Left renal cortex interstitium (tissue), 4 donors: ENCODE measurements at regions not wholly inside any gene's neighbourhood (a gene's known extent, or its start where the extent isn't known, plus 50 kb on each side); places are given as distances from the start of the nearest gene placed in this dataset.

ENCODE experiments used
- DNase-seq, 4 donors: peaks; one replicate each; pipeline ENCODE4 v3.0.0-alpha.2; 2013; ENCODE audit warnings: low read depth in 4 of 4, low spot score in 2 of 4, missing footprints in 1 of 4

DNA sequence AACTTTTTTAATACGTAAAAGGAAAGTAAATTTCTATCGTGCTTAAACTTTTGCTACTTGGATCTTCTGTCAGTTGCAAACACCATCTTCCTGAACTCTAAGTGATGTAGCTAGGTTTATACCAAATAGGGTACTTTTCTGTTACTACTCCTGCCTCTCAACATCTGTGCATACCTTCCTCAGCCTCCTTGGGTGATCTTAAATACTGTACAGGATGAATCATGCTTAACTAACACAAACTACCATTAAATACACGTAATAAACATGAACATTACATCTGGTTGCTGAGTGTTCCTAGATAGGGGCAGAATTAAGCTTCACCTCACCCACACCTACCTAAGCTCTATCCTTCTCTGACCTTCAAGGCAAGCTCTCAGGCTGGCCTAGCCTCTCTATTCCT lies 398.0 kb downstream of the TXNL1 start:
- DNase-seq = no peak

DNA sequence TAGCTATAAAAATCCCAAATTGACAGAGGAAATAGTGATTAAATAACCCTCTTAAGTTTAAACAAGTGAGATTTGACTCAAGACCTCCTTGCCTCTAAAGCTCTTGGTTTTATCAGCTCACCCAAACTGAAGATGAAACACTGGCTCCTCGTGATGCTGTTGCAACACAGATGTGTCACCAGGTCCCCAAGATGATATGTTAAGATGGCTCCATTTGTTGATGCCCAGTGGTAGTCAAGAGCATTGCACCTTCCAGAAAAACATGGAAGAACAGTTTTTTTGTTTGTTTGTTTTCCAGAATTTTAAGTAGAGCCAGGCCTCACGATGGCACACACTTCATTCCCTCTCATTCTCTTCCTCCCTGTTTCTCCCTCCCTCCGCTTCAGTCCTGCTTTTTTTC lies 399.8 kb downstream of the TXNL1 start:
- DNase-seq = no peak

GRCh38 chr18:56235481-56236013 lies 402.8 kb downstream of the TXNL1 start:
- peak in 1 of 4 donors; percentile 9 for DNase-seq

DNA sequence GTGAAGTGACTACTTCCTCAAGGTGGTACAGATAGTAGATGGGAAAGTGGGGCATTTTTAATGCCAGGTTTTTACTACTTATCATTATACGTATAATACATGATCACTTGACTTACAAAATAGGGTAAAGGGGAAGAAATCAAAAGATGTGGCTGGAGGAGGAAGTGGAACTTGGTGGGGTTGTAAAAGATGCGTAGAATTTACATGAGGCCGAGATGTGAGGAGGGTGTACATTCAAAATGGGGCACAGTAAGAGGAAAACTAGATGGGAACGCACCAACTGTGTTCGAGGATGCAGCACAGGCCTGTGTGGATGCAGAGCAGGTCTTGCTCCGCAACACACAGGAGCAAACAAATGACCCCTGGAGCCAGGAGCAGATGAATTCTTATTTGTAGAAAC lies 403.3 kb downstream of the TXNL1 start:
- DNase-seq = no peak

DNA sequence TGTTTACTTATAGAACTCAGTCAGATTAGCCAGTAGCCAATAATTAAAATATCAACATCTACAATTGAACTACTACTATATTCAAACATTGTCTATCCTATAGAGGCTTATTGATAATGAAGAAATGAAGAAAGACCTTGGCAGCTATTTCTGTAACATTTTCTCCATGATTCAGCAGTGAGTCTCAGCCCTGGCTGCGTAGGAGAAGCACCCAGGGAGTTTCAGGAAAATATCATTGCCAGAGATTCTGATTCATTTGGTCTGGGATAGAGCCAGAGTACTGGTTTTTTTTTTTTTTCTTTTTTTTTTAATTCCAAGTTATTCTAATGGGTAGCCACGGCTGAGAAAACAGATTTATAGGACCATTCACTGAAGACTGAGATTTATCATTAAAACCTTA lies 404.8 kb downstream of the TXNL1 start:
- no peak for DNase-seq

DNA sequence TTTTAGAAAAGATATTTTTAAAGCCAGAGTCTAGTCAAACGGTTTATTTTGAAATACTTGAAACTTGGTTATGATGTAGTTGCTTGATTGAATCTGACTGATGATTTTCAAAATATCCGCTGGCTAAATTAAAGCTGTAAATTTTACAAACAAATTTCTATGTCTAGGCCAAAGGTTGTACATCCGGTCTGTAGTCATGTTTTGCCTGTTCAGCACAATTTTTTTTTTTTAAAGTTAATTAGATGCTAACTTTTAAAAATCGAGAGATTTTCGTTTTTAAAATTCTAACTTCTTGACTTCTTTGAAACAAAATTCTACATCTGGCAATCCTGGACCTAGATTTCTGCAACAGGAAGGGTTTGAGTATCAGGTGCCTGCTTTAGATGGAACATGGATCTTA lies 412.4 kb downstream of the TXNL1 start:
- no peak for DNase-seq

DNA sequence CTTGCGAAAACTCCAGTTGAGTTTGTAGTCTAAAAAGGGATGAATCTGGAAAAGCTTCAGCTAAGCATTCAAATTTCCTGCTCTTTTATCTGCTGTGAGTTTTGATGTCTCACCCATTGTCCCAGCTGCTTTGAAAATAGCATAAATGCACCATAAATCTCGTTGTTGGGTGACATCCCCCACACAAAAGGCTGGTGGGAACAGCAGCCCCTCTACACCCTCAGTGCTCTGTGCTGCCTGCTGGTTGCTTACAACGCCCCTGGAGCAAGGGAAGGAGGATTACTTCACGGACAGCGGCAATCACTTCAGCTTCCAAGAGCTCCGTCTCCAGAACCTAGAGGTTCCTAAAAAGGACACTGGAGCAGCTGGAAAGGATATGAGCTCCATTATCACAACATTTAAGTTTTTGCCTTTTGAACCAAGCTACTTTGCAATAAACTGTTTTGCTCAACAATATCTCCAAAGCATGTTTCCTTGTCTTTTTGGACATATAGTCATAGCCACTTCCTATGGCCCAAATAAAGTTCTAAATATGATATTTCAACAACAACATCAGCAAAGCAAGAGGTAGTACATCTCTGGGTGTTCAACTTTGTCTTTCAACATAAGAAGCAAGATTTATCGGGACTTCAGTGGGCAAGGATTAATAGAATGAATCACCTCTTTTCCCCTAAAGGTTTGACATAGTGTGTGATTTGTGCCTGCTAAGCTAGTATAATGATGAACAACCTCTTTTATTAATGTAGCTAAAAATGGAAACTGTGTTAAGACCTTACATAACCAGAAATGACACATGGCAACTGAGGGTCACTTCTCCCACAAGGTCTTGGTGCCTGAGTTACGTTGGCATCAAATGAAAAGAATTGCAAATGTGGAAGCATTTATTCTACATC lies 413.5 kb downstream of the TXNL1 start:
- no peak for DNase-seq

DNA sequence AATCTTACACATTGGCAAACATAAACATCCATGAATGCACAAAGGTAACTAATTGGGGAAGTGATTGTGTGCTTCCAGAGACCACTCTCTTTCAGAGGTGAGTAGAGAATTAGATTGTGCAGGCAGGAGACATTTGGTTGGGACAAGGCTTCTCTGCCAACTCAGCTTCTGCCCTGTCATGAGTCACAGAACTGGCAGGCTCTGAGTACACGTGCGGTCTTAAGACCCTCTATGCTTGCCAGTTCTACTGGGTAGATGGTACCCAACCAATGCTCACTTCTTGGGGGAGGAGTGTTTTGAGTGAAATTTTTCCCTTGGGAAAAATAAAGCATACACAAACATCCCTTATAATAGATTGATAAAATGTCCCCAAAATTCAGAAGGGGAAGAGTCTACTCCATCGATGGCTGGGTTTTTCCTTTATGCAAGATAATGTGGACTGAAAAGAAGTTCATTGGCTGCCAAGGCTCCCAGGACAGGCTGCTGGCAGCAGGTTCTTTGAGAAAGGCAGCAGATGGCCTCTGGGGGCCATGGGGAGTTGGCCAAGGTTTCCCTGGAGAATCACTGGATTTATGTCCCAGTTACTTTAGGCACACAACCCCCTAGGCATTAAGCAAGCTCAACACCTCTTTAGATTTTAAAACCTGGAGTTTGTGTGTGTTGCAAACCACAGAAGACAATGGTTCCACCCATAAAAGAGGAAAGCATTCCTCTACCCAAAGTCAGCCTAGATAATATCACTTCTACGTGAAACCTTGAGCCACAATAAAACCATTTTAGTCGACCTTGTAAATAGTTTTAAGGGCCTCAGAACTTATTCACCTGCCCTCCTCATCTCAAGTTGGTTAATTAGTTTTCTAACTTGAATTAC lies 417.0 kb downstream of the TXNL1 start:
- DNase-seq = no peak

GRCh38 chr18:56217406-56217805 lies 421.0 kb downstream of the TXNL1 start:
- no peak for DNase-seq

- DNase-seq = no peak
Observed at GRCh38 chr18:56214706-56215105, 423.7 kb downstream of the TXNL1 start.

- DNase-seq = no peak
Observed at GRCh38 chr18:56210520-56210919, 427.9 kb downstream of the TXNL1 start.

- no peak for DNase-seq
Observed at GRCh38 chr18:56207989-56208388, 430.4 kb downstream of the TXNL1 start.

DNA sequence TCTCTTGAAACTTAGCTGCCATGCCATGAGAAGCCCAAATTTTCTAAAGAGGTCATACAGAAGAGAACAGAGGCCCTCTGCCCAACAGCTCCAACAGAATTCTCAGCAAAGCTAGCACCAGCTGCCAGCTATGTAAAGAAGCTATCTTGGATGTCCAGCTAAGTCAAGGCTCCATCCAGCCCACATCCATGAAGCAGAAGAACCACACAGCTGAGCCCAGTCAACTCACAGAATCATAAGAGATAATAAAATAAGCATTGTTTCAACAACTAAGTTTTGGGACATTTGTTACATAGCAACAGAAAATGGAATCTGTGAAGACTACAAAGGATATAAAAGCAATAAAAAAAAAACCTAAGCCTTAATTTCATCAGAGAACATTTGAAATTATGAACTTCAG lies 434.3 kb downstream of the TXNL1 start:
- DNase-seq = no peak

DNA sequence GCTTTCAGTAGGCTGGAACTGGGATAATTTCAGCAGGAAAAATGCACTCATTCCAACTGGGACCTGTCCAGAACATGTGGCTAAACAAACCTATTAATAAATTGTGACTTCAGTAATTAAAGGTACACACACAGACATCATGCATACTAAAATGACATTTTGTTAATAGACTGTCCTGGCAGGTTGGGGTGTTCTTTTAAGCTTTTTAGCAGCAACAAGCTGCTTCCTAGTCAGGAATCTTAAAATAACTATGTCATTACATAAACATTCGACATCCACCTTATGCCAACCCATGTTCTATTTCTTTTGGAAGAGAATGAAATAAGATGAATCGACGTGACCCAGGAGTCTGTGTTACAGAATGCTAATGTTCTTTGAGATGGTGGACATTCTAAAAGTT lies 435.7 kb downstream of the TXNL1 start:
- no peak for DNase-seq

DNA sequence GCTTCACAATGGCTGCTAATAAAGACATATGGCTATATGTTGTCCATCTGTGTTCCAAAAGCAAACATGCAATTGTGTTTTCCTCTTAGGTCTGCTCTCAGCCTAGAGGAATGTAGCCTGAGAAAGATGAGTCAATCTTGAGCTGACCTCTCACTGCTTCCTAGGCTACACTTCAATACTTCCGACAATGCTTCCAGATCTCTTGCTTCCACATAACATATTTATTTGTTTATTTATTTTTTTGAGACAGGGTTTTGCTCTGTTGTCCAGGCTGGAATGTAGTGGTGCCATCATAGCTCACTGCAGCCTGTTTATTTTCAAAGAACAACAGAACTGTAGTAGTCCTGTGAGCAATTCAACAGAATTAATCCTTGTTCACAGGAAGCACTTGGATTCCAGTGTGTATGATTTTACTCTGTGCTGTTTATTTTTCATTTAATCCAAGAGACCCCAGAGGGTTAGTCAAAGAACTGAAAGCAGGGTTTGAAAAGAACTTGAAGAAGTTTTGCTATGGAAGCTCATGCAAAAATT lies 437.9 kb downstream of the TXNL1 start:
- no peak for DNase-seq

- no peak for DNase-seq
Observed at GRCh38 chr18:56199580-56200330, 438.6 kb downstream of the TXNL1 start.

GRCh38 chr18:56197241-56197859 lies 441.0 kb downstream of the TXNL1 start:
- no peak for DNase-seq

- DNase-seq = no peak
Observed at GRCh38 chr18:56196495-56197225, 441.7 kb downstream of the TXNL1 start.

DNA sequence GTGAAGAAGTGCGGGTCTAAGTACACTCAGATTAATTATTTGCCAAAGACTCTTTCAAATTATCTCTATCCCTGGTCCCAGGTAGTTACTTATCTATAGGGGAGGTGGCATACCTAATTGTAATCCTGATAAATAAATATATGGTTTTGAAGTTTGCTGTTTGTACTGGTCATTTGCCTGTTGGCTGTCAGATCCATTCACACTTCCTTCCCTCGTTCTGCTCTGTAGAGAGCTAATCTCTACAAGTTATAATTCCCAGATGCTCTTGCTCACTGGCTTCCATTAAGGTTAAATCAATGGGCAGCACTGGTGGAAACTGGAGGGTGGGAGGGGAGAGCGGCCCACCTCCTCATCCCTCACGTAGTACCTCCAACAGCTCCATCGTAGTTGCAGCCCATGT lies 447.1 kb downstream of the TXNL1 start:
- no peak for DNase-seq
